Epithelial cell of esophagus (primary cell): ENCODE measurements at regions not wholly inside any gene's neighbourhood (a gene's known extent, or its start where the extent isn't known, plus 50 kb on each side); places are given as distances from the start of the nearest gene placed in this dataset.

Source experiments
- DNase-seq: peaks from one replicate; pipeline ENCODE4 v3.0.0; 2010; ENCODE audit warnings: low read depth
- H3K4me3 ChIP-seq: 2 replicates; pipeline ENCODE4 v1.5.1; 2011; ENCODE audit warnings: mild to moderate bottlenecking, low read length, control low read depth
- TF ChIP-seq, protein P1 (sequence below): IDR thresholded peaks from 2 replicates; pipeline ENCODE4 v1.5.1; 2011; ENCODE audit warnings: low read depth, mild to moderate bottlenecking, low read length, control low read depth, inconsistent platforms; ENCODE audit not compliant: insufficient read depth; ENCODE audit errors: missing control alignments

DNA sequence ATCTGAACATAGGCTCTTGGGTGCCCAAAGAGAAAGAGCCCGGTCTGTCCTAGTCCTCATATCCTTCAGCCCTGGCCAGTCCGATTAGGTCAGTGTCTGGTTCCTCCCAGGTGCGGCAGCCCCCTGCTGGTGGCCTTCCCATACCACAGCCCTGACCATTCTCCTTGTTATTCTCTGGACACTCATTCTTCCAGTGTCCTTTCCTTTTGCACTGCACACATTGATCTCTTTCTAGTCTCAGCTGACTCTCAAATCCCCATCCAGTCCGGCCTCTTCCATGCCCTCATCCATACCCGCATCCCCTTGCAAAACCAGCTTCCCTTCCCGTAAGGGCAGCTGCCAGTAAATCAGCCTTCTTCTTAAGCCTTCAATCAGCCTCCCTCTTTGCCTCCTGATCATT lies 1316.3 kb downstream of the TMEM121 start:
- DNase-seq: no peak
- H3K4me3 ChIP-seq: no peak overlapping the region
- TF ChIP-seq, protein P1, sequence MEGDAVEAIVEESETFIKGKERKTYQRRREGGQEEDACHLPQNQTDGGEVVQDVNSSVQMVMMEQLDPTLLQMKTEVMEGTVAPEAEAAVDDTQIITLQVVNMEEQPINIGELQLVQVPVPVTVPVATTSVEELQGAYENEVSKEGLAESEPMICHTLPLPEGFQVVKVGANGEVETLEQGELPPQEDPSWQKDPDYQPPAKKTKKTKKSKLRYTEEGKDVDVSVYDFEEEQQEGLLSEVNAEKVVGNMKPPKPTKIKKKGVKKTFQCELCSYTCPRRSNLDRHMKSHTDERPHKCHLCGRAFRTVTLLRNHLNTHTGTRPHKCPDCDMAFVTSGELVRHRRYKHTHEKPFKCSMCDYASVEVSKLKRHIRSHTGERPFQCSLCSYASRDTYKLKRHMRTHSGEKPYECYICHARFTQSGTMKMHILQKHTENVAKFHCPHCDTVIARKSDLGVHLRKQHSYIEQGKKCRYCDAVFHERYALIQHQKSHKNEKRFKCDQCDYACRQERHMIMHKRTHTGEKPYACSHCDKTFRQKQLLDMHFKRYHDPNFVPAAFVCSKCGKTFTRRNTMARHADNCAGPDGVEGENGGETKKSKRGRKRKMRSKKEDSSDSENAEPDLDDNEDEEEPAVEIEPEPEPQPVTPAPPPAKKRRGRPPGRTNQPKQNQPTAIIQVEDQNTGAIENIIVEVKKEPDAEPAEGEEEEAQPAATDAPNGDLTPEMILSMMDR: no peak

DNA sequence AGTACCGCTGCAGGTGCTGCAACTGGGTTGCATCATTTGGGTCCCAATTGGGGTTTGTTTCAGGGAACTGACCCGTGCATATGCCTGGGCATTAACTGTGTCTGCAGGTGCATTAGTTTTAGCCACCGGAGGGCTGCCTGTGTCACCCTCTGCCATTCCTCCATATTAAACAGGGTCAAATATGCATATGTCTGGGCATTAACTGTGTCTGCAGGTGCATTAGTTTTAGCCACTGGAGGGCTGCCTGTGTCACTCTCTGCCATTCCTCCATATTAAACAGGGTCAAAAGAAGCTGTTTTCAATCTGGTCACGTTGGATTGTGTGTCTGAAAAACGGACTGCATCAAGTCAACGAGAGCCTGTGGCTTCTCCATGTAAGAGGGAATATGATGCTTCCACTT lies 1317.0 kb downstream of the TMEM121 start:
- DNase-seq: no peak
- TF ChIP-seq, protein P1: no peak
- no peak overlapping the region for H3K4me3 ChIP-seq

DNA sequence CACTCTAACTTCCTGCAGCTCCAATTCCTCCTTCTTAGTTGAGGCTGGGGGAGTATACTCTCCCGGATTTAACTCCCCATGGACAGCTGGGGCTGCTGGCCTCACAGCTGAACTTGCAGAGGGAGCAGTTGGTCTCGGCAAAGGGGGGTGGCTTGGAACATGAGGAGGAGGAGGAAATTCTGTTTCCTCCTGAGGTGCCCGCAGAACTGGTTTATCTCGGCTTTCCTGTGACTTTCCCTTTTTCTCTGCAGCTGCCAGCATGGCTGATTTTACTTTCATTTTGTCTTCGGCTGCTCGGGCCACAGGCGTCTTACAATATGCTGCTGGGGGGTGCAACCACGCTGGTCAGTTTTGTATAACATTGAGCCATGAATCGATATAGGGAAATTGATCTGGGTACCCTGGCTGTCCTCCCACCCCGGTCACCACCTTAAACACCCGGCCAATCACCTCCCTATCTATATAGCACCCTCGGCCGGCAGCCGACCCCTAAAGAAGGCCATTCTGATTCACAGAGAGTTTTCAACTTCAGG lies 1317.6 kb downstream of the TMEM121 start:
- no peak for DNase-seq
- H3K4me3 ChIP-seq: no peak overlapping the region
- TF ChIP-seq, protein P1: no peak

DNA sequence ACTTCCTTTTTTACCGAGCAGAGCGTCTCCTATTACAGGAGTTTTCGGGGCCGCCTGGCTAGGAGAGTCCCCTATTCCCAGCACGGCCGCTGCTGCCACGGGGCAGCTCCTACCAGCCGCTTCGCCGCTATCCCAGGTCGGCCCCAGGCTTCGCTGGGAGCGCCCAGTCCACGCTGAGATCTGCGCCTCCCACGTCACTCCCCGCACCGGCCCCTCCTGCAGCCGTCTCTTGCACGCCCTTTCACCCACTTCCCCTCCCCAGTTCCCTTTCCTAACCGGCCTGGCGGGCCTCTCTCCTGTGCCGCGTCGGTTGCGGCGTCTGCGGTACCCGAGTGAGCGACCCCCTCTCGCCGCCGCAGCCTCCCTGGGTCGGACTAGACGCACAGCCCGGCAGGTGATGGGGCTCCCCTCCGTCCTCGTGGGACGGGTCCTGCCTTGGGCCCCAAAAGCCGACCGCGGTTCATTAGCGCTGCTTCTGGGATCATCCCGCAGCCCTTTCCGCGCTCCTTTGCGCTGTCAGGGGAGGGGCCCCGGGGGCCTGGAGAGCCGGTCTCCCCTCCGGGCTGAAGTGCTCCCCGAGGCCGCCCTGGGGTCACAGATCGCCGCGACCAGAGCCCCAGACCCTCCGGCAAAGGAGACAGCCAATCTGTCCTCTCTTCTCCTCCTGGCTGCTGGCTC lies 1318.4 kb downstream of the TMEM121 start:
- no peak for DNase-seq
- no peak overlapping the region for H3K4me3 ChIP-seq

DNA sequence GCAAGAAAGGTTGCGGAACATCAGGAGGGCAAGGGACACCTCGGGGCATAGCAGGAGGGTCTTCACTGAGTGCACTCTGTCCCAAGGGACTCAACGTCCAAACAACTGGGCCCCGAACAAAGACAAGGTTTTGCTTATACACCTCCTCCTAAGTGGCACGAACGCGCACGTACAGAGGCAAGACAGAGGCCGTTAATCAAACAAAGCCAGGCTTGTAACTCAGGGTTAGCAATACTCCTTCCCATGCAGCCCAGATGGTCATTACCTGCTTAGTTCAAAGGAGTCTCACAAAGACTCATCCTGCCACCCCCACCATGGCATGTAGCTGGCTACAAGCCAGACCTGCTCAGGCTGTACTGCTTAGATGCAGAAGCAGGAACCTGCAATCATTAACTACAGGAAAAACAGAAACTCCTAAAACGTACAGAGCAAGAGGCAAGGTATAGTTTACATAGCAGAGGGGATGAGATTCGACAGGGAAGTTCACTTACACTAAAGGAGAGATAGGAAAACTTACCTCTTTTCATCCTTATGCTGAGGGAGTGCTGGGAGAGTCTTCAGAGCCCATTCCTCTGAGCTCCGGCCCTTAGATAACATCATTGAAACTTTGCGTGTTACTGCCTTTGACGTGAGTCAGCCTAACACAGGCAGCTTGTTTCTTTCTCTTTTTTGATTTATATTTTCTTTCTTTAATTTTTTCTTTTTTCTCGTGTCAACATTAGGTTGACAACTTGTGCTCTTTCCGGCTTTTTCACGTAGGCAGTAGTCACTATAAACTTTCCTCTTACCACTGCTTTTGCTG lies 1319.1 kb downstream of the TMEM121 start:
- TF ChIP-seq, protein P1: no peak
- H3K4me3 ChIP-seq: no peak overlapping the region
- DNase-seq: no peak

More for the DNA sequence above, 1318.4 kb downstream of the TMEM121 start:
- TF ChIP-seq, protein P1: no peak

DNA sequence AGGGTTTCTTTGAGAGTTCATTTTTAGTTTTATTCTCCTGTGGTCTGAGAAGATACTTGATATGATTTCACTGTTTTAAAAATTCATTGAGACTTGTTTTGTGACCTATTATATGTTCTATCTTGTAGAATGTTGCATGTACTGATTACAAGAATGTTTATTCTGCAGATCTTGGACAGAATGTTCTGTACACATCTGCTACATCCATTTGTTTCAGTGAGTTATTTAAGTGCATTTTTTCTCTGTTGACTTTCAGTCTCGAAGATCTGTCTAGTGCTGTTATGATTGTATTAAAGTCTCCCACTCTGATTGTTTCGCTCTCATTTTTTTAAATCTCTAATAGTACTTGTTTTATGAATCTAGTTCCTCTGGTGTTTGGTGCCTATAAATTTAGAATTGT lies 1319.8 kb downstream of the TMEM121 start:
- no peak for DNase-seq
- TF ChIP-seq, protein P1: no peak

More for the DNA sequence above, 1319.8 kb downstream of the TMEM121 start:
- no peak overlapping the region for H3K4me3 ChIP-seq
